ENCODE measurements at regions not wholly inside any gene's neighbourhood (a gene's known extent, or its start where the extent isn't known, plus 50 kb on each side); places are given as distances from the start of the nearest gene placed in this dataset.

DNA sequence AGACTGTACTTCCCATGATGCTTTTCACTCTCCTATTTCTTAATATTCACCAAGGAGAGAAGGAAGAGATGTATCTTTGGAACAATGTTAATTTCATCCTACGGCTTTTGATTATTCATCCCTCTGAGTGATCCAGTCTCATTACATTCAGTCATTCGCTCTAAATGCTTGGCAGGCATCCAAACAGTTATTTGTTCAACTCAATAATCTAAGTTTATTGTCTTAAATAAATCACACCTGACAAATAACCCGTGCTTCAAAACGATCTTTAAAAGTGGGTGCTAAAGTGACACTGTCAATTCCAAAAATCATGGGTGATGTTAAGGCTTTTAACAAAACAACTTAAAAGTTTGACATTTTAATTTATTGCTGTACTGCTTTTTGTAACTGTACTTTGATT lies 233.1 kb downstream of the RASEF start:
- no peak for TF ChIP-seq TAF1 (IDR thresholded peaks at IDR 0.05; ENCODE audit: borderline replicate concordance, insufficient read depth, low read length)
- TF ChIP-seq FOXP2 (optimal IDR thresholded peaks at IDR 0.05; ENCODE audit: borderline replicate concordance, extremely low read depth, extremely low read length, insufficient read depth): no peak
- TF ChIP-seq POLR2AphosphoS5 (IDR thresholded peaks at IDR 0.05; ENCODE audit: low read depth, low read length): no peak

DNA sequence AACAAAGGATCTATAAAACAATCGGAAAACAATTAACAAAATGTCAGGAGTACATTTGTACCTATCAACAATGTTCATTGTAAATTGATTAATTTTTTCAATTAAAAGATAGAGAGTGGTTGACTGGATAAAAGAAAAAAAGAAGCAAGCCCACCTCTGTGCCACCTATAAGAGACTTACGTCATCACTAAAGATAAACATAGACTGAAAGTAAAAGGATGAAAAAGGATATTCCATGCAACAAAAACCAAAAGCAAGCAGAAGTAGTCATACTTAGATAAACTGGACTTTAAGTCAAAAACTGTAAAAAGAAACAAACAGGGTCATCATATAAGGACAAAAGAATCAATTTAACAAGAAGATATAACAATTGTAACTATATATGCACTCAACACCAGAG lies 197.4 kb downstream of the RASEF start:
- TF ChIP-seq TAF1 (IDR thresholded peaks at IDR 0.05; ENCODE audit: borderline replicate concordance, insufficient read depth, low read length) (no peak), FOXP2 (optimal IDR thresholded peaks at IDR 0.05; ENCODE audit: borderline replicate concordance, extremely low read depth, extremely low read length, insufficient read depth) (no peak), SIN3A (IDR thresholded peaks at IDR 0.05; ENCODE audit: borderline replicate concordance, insufficient read depth, low read length) (no peak), POLR2AphosphoS5 (IDR thresholded peaks at IDR 0.05; ENCODE audit: low read depth, low read length) (no peak)
- TF ChIP-seq, protein P1, sequence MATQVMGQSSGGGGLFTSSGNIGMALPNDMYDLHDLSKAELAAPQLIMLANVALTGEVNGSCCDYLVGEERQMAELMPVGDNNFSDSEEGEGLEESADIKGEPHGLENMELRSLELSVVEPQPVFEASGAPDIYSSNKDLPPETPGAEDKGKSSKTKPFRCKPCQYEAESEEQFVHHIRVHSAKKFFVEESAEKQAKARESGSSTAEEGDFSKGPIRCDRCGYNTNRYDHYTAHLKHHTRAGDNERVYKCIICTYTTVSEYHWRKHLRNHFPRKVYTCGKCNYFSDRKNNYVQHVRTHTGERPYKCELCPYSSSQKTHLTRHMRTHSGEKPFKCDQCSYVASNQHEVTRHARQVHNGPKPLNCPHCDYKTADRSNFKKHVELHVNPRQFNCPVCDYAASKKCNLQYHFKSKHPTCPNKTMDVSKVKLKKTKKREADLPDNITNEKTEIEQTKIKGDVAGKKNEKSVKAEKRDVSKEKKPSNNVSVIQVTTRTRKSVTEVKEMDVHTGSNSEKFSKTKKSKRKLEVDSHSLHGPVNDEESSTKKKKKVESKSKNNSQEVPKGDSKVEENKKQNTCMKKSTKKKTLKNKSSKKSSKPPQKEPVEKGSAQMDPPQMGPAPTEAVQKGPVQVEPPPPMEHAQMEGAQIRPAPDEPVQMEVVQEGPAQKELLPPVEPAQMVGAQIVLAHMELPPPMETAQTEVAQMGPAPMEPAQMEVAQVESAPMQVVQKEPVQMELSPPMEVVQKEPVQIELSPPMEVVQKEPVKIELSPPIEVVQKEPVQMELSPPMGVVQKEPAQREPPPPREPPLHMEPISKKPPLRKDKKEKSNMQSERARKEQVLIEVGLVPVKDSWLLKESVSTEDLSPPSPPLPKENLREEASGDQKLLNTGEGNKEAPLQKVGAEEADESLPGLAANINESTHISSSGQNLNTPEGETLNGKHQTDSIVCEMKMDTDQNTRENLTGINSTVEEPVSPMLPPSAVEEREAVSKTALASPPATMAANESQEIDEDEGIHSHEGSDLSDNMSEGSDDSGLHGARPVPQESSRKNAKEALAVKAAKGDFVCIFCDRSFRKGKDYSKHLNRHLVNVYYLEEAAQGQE (IDR thresholded peaks at IDR 0.05; ENCODE audit: insufficient read depth in 1 of 2, low read depth in 2 of 2, low read length in 2 of 2): no peak

GRCh38 chr9:82880336-82881050 lies 182.4 kb downstream of the RASEF start:
- TF ChIP-seq FOXP2 (optimal IDR thresholded peaks at IDR 0.05; ENCODE audit: borderline replicate concordance, extremely low read depth, extremely low read length, insufficient read depth) (no peak), POLR2AphosphoS5 (IDR thresholded peaks at IDR 0.05; ENCODE audit: low read depth, low read length) (no peak), SIN3A (IDR thresholded peaks at IDR 0.05; ENCODE audit: borderline replicate concordance, insufficient read depth, low read length) (no peak), TAF1 (IDR thresholded peaks at IDR 0.05; ENCODE audit: borderline replicate concordance, insufficient read depth, low read length) (no peak)
- TF ChIP-seq, protein P1 (IDR thresholded peaks at IDR 0.05; ENCODE audit: insufficient read depth in 1 of 2, low read depth in 2 of 2, low read length in 2 of 2): no peak

DNA sequence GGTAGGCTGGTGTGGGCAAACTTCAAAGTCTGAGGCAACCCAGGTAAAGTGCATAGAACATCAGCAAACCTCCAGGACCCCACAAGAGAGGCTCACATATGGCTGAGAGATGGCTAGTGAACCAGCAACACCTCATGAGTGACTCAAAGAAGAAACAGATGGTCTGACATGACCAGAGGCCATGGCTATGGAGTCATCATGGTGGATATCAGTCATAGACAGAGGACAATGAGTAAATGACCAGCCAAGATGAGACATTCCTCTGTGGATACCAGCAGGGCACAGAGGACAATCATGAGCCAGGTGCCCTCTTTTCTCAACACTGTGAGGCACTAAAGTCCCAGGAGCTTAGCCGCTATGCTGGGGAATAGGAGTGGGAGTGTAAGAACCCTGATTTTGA lies 180.8 kb downstream of the RASEF start:
- TF ChIP-seq TAF1 (IDR thresholded peaks at IDR 0.05; ENCODE audit: borderline replicate concordance, insufficient read depth, low read length): no peak
- TF ChIP-seq FOXP2 (optimal IDR thresholded peaks at IDR 0.05; ENCODE audit: borderline replicate concordance, extremely low read depth, extremely low read length, insufficient read depth): no peak
- TF ChIP-seq SIN3A (IDR thresholded peaks at IDR 0.05; ENCODE audit: borderline replicate concordance, insufficient read depth, low read length): no peak
- TF ChIP-seq, protein P1 (IDR thresholded peaks at IDR 0.05; ENCODE audit: insufficient read depth in 1 of 2, low read depth in 2 of 2, low read length in 2 of 2): no peak
- no peak for TF ChIP-seq POLR2AphosphoS5 (IDR thresholded peaks at IDR 0.05; ENCODE audit: low read depth, low read length)

GRCh38 chr9:82882748-82883147 lies 180.2 kb downstream of the RASEF start:
- TF ChIP-seq FOXP2 (optimal IDR thresholded peaks at IDR 0.05; ENCODE audit: borderline replicate concordance, extremely low read depth, extremely low read length, insufficient read depth) (no peak), SIN3A (IDR thresholded peaks at IDR 0.05; ENCODE audit: borderline replicate concordance, insufficient read depth, low read length) (no peak), POLR2AphosphoS5 (IDR thresholded peaks at IDR 0.05; ENCODE audit: low read depth, low read length) (no peak), TAF1 (IDR thresholded peaks at IDR 0.05; ENCODE audit: borderline replicate concordance, insufficient read depth, low read length) (no peak)
- TF ChIP-seq, protein P1 (IDR thresholded peaks at IDR 0.05; ENCODE audit: insufficient read depth in 1 of 2, low read depth in 2 of 2, low read length in 2 of 2): no peak

Data from PFSK-1 (cell line).